ENCODE measurements at regions not wholly inside any gene's neighbourhood (a gene's known extent, or its start where the extent isn't known, plus 50 kb on each side); places are given as distances from the start of the nearest gene placed in this dataset.

DNA sequence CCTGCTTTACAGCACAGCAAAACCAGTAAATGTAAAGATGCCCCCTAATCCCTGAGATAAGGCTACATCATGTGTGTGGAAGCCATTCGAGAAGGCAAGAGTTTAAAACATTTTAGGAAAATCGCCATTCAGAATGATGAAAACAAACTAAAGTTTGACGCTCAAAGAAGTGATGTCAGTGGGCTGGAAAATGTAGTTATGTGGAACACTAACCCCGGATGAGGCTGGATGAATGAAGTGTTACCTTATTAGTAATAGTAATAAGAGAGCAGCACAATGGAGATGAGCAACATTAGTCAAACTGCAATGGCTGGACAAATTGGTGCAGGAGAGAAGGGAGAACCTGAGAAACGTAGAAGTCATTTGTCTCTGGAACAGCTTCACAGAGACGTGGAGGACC lies 130.7 kb upstream of the ARID1B start:
- DNase-seq: no peak
- Histone ChIP-seq H3K9ac (ENCODE audit: low read length) (no peak overlapping the region), H2AFZ (ENCODE audit: low read length) (no peak overlapping the region), H3K79me2 (ENCODE audit: low read length) (no peaks in the 10 kb centered on the region), H3K4me1 (ENCODE audit: low read length) (no peaks in the 10 kb centered on the region), H4K20me1 (ENCODE audit: insufficient read depth, low read length) (no peaks in the 10 kb centered on the region), H3K27me3 (replicated peaks; ENCODE audit: insufficient read depth, low read length) (no peaks in the 10 kb centered on the region), H3K9me3 (replicated peaks; ENCODE audit: insufficient read depth, low read length) (no peaks in the 10 kb centered on the region), H3F3A (ENCODE audit: insufficient read depth, low read length) (no peaks in the 10 kb centered on the region), H3K4me2 (ENCODE audit: low read depth, low read length) (no peak overlapping the region), H3K36me3 (replicated peaks; ENCODE audit: insufficient read depth, low read length) (no peaks in the 10 kb centered on the region), H3K27ac (ENCODE audit: low read length) (no peak overlapping the region), H3K9me2 (replicated peaks; ENCODE audit: insufficient read depth, low read length) (no peaks in the 10 kb centered on the region), H3K4me3 (ENCODE audit: low read length) (no peak overlapping the region)
- no peak for TF ChIP-seq EZH2 (optimal IDR thresholded peaks at IDR 0.05; ENCODE audit: low read depth, low read length)
- TF ChIP-seq EZH2phosphoT487 (IDR thresholded peaks at IDR 0.05; ENCODE audit: low read length): no peak
- TF ChIP-seq, protein P1, sequence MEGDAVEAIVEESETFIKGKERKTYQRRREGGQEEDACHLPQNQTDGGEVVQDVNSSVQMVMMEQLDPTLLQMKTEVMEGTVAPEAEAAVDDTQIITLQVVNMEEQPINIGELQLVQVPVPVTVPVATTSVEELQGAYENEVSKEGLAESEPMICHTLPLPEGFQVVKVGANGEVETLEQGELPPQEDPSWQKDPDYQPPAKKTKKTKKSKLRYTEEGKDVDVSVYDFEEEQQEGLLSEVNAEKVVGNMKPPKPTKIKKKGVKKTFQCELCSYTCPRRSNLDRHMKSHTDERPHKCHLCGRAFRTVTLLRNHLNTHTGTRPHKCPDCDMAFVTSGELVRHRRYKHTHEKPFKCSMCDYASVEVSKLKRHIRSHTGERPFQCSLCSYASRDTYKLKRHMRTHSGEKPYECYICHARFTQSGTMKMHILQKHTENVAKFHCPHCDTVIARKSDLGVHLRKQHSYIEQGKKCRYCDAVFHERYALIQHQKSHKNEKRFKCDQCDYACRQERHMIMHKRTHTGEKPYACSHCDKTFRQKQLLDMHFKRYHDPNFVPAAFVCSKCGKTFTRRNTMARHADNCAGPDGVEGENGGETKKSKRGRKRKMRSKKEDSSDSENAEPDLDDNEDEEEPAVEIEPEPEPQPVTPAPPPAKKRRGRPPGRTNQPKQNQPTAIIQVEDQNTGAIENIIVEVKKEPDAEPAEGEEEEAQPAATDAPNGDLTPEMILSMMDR (IDR thresholded peaks at IDR 0.05; ENCODE audit: low read length): no peak

DNA sequence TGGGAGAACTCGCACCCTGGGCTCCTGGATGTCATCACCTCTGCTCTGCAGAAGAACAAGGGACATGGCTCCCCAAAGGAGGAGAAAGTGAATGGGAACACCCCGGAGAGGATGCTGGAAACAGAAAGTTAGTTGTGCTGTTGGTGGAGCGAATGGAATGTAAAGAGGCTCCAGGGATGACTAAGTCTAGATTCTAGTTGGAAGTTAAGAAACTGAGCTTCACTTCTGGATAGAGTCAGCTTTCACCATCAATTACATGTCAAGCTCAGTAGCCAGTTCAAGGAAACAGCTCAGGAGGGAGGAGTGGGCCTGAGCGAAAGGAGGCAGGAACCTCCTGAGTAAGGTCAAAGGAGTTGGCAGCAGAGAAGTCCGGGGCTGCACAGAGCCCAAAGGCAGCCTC lies 132.1 kb upstream of the ARID1B start:
- no peaks in the 10 kb centered on the region for H3K9me3 ChIP-seq (replicated peaks; ENCODE audit: insufficient read depth, low read length)
- H3K9me2 ChIP-seq (replicated peaks; ENCODE audit: insufficient read depth, low read length): no peaks in the 10 kb centered on the region
- H3K4me2 ChIP-seq (ENCODE audit: low read depth, low read length): no peak overlapping the region
- DNase-seq: no peak
- no peaks in the 10 kb centered on the region for H4K20me1 ChIP-seq (ENCODE audit: insufficient read depth, low read length)
- no peak overlapping the region for H2AFZ ChIP-seq (ENCODE audit: low read length)
- H3F3A ChIP-seq (ENCODE audit: insufficient read depth, low read length): no peaks in the 10 kb centered on the region
- H3K4me1 ChIP-seq (ENCODE audit: low read length): no peaks in the 10 kb centered on the region
- H3K79me2 ChIP-seq (ENCODE audit: low read length): no peaks in the 10 kb centered on the region
- H3K4me3 ChIP-seq (ENCODE audit: low read length): no peak overlapping the region
- H3K36me3 ChIP-seq (replicated peaks; ENCODE audit: insufficient read depth, low read length): no peaks in the 10 kb centered on the region
- H3K27ac ChIP-seq (ENCODE audit: low read length): no peak overlapping the region
- TF ChIP-seq EZH2phosphoT487 (IDR thresholded peaks at IDR 0.05; ENCODE audit: low read length) (no peak), EZH2 (optimal IDR thresholded peaks at IDR 0.05; ENCODE audit: low read depth, low read length) (no peak)
- TF ChIP-seq, protein P1 (IDR thresholded peaks at IDR 0.05; ENCODE audit: low read length): no peak
- no peaks in the 10 kb centered on the region for H3K27me3 ChIP-seq (replicated peaks; ENCODE audit: insufficient read depth, low read length)
- H3K9ac ChIP-seq (ENCODE audit: low read length): no peak overlapping the region

DNA sequence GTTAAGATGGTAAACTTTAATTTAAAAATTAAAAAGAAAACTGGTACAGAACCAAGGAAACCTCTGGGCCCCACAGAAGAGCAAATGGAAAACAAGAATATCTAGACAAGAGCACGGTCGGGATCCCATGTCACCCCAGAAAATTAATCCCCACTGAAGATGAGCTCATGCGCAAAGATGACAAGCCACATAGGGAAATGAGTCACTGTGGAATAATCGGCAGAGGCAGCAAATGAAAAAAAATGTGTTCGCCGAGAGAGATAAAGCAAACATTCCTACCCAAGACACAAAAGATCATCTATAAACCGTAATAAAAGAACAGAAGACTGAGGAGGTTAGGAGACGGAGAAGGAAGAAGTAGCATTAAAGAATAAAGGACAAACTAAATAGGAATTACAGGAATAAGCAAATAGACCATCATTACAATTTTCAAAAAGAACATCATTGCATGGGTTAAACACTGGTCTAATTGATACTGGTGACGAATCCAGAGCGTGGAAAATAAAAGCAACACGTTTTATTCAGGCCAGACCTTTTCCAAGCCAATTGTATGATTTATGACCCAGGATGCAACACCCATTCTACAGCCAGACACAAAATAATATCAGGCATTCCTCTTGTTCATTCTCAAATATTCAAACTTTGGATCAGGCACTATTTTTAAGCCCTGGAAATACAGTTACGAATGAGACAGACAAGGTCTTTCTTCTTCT lies 138.0 kb upstream of the ARID1B start:
- no peak overlapping the region for H3K27ac ChIP-seq (ENCODE audit: low read length)
- no peaks in the 10 kb centered on the region for H3K36me3 ChIP-seq (replicated peaks; ENCODE audit: insufficient read depth, low read length)
- H3K9me3 ChIP-seq (replicated peaks; ENCODE audit: insufficient read depth, low read length): no peaks in the 10 kb centered on the region
- no peaks in the 10 kb centered on the region for H3K27me3 ChIP-seq (replicated peaks; ENCODE audit: insufficient read depth, low read length)
- H3K4me1 ChIP-seq (ENCODE audit: low read length): peaks cover 20% of the 10 kb centered on the region
- no peaks in the 10 kb centered on the region for H3K9me2 ChIP-seq (replicated peaks; ENCODE audit: insufficient read depth, low read length)
- no peak overlapping the region for H3K9ac ChIP-seq (ENCODE audit: low read length)
- no peak overlapping the region for H3K4me3 ChIP-seq (ENCODE audit: low read length)
- peaks cover 21% of the 10 kb centered on the region; the same call in 1 of the 2 replicates for H3F3A ChIP-seq (ENCODE audit: insufficient read depth, low read length)
- H4K20me1 ChIP-seq (ENCODE audit: insufficient read depth, low read length): no peaks in the 10 kb centered on the region
- H3K79me2 ChIP-seq (ENCODE audit: low read length): no peaks in the 10 kb centered on the region
- TF ChIP-seq EZH2 (optimal IDR thresholded peaks at IDR 0.05; ENCODE audit: low read depth, low read length): no peak
- TF ChIP-seq, protein P1 (IDR thresholded peaks at IDR 0.05; ENCODE audit: low read length): no peak
- TF ChIP-seq EZH2phosphoT487 (IDR thresholded peaks at IDR 0.05; ENCODE audit: low read length): no peak
- H3K4me2 ChIP-seq (ENCODE audit: low read depth, low read length): no peak overlapping the region
- DNase-seq: no peak
- H2AFZ ChIP-seq (ENCODE audit: low read length): no peak overlapping the region
